Hematopoietic multipotent progenitor cell treated with erythropoietin and hydrocortisone succinate and interleukin-3 and kit ligand, for 15 days (in vitro differentiated cells): ENCODE measurements at regions not wholly inside any gene's neighbourhood (a gene's known extent, or its start where the extent isn't known, plus 50 kb on each side); places are given as distances from the start of the nearest gene placed in this dataset.

Experiments
- DNase-seq: peaks from one replicate; pipeline ENCODE4 v3.0.0-alpha.2; 2015; ENCODE audit warnings: low spot score

GRCh38 chr16:73189136-73189535 is 141.2 kb upstream of the ZFHX3 start:
- no peak for DNase-seq

- no peak for DNase-seq
These were observed 139.0 kb upstream of the ZFHX3 start for GRCh38 chr16:73186752-73187601.

GRCh38 chr16:73185737-73186136 is 137.8 kb upstream of the ZFHX3 start:
- no peak for DNase-seq

- no peak for DNase-seq
These were observed 135.7 kb upstream of the ZFHX3 start for GRCh38 chr16:73183611-73184092.

GRCh38 chr16:73179705-73180331 is 131.9 kb upstream of the ZFHX3 start:
- no peak for DNase-seq

GRCh38 chr16:73177729-73178295 is 129.9 kb upstream of the ZFHX3 start:
- no peak for DNase-seq

GRCh38 chr16:73176577-73177013 is 128.7 kb upstream of the ZFHX3 start:
- no peak for DNase-seq

- DNase-seq, result no peak
These were observed 125.2 kb upstream of the ZFHX3 start for GRCh38 chr16:73172973-73173709.

- DNase-seq, result no peak
These were observed 124.5 kb upstream of the ZFHX3 start for GRCh38 chr16:73172241-73172972.

GRCh38 chr16:73171901-73172240 is 123.9 kb upstream of the ZFHX3 start:
- no peak for DNase-seq

- no peak for DNase-seq
These were observed 123.5 kb upstream of the ZFHX3 start for GRCh38 chr16:73171380-73171779.

GRCh38 chr16:73170612-73171038 is 122.7 kb upstream of the ZFHX3 start:
- DNase-seq, result no peak

GRCh38 chr16:73166947-73167550 is 119.1 kb upstream of the ZFHX3 start:
- no peak for DNase-seq

GRCh38 chr16:73166441-73166851 is 118.5 kb upstream of the ZFHX3 start:
- no peak for DNase-seq

- DNase-seq, result no peak
These were observed 115.4 kb upstream of the ZFHX3 start for GRCh38 chr16:73163238-73163815.

- no peak for DNase-seq
These were observed 114.0 kb upstream of the ZFHX3 start for GRCh38 chr16:73161977-73162376.

GRCh38 chr16:73159296-73159695 is 111.4 kb upstream of the ZFHX3 start:
- no peak for DNase-seq

GRCh38 chr16:73157861-73158260 is 109.9 kb upstream of the ZFHX3 start:
- DNase-seq, result no peak

GRCh38 chr16:73154063-73154870 is 106.3 kb upstream of the ZFHX3 start:
- DNase-seq, result no peak
